Activated CD4-positive, alpha-beta T cell treated with anti-CD3 and anti-CD28 coated beads, Interleukin-2, amount 50 U/mL, for 24 hours (primary cell): ENCODE measurements at regions not wholly inside any gene's neighbourhood (a gene's known extent, or its start where the extent isn't known, plus 50 kb on each side); places are given as distances from the start of the nearest gene placed in this dataset.

Experiments
- DNase-seq, 2 donors: peaks; one replicate each; pipeline ENCODE4 v3.0.0-alpha.2; 2020; ENCODE audit warnings: low read depth in 1 of 2, low spot score in 1 of 2

DNA sequence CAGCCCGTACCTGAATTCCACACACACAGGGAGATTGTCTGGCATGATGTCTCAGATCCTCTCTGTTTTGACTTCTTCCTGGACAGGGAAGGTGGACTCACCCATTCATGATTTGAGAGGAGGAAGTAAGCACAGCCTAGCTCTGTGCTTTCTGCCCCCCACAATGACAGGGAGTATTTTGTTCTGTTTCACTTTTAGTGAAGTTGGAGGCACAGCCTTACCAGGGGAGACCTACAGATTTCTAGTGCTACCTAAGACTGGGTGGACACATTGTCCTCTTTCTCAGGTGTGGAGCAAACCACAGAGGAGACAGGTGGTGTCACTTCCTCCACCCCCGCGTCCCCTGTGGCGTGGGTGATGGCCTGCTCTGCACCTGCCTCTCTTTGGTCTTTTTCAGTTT is 408.6 kb upstream of the PFKP start:
- DNase-seq, result no peak

DNA sequence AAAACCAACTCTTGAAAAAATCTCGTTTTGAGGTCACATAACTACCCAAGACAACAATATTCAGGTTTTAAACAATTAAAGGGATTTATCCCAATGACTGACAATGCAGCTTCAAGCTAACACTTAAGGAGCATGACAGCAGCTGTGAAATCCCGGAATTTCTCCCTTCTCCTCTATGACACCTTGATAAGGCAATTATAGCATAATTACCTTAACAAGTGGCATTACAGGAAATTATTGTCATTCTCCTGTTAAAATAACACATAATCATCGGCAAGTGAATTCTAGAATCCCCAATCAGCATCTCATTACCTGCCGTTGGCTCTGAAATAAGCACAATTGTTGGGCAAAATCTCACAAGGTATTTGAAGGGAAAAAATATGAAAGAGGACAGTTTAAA is 417.0 kb upstream of the PFKP start:
- DNase-seq, result no peak

DNA sequence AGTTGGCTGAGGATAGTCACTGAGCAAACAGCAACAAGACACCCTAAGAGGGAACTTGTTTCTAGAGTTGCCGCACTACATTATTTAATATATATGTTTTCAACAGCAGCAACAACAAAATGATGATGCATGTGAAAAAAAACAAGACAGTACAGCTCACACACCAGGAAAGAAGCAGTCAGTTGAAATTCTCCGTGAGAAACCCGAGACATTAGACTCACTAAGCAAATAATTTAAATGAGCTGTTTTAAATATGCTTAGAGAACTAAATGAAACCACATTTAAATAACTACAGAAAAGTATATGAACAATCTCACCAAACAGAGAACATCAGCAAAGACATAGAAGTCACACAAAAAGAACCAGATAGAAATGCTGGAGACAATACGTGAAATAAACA is 426.3 kb upstream of the PFKP start:
- no peak for DNase-seq

DNA sequence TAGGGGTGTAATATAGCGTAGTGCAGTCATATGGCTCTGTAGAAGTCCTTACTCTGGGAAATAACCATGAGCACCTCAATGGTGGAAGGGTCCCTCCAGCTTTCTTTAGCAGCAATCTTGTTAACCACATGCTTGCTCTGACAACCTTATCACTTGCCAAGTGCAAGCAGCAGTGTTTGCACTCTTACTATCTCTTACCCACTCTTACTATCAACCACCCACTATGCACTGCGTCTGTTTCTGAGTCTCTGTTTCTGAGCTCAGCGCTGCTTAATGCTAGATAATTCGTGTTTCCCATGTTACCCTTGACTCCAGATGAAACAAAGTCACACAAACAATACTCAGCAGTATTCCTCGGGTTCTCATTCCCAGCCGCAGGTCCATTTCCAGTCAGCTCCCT is 433.7 kb upstream of the PFKP start:
- no peak for DNase-seq

DNA sequence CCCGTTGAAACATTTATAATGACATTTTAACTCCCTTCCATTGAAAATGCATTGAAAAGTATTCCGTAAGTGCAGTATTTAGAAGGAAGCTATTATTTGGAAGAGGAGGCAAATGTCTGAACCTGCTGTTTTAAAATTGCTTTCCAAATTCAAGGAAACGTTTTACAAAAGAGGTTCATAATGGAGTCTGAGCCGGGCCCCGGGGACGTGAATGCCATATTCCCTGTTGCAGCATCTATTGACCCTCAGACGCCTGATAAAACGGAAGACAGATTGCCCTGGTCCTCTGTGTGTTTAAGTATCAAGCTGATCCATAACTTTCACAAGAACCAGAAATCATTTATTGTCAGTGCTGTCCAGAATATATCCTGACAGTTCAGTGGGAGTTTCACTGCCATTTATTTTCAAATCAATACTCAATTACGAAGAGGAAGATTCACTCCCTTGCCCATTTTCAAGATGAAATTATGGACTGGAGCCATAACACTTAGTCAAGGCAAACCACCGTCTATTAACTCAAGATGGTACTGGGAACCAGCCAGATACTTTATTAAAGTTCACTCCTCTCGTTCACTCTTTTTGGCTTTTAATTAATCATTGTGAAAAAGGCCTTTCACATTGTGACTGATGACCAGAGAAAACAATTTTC is 435.7 kb upstream of the PFKP start:
- no peak for DNase-seq

DNA sequence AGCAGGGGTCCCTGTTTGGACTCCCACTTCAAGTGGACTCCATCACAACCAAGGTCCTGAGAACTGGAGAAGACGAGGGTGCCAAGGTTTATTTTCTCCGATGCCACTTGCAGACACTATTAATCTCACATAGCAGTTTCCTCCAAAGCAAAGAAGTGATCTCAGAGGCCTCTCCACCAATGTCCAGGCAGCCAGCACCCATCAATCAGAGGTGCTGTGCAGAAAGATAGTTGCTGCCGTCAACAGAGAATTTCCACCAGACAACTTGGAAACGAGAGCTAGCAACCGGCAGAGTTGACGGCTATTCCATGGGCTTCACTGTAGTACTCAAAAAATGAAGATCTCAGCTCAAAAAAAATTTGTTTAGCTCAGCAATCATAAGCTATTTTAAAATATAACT is 438.6 kb upstream of the PFKP start:
- no peak for DNase-seq

DNA sequence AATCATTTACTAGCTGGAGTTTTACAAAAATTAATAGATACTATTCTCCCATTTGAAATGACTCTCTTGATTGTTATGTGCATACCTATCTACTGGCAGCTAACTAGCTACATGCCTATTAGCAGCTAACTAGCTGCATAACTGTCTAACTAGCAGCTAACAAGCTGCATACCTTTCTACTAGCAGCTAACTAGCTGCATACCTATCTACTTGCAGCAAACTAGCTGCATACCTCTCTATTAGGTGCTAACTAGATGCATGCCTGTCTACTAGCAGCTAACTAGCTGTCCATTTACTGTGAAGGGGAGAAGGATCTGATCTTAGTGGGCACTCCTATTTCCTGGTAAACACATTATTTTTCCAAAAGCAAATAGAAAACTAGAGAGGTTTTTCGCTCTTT is 439.4 kb upstream of the PFKP start:
- no peak for DNase-seq

DNA sequence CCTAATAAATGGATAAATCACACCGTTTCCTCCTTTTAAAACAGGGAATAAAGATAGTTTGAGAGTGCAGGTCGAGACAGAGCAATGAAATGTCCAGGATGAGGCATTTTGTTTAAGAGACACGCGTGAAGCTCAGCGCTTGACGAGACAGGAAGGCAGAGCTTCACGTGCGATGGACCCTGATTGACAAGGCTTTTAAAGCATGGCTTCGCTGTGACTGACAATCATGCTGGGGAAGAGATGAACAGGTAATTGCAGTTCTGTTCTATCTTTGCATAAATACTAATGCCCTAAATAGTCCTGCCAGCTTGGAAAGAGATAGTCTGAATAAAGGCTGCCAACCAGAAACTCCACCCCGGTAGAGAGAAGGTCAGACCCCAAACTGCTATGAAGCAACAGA is 442.3 kb upstream of the PFKP start:
- DNase-seq, result no peak

DNA sequence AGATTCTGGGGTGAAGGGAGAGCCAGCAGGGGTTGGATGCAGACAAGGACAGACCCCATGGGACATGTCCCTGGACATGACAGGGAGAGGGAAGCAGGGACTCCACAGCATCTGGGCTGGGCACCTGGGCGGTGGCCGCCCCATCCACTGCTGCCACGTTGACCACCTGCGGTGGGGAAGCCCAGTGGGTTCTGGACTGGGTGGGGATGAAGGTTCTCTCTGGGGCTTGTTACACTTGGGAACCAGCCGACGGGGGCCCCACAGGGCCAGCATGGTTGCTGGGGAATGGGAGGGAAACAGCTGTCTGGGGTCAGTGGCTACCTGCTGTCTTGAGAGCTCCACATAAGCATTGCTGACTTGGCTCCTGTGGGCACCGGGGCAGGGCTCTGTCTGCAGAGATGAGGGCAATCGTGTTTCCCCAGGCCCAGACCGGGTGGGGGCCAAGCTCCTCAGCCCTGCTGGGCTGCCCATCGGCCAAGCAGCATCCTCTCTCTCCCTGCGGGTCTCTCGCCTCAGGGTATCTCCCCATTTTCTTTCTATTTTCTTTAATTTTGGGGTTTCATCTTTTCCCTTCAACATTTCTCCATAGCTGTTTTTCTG is 443.6 kb upstream of the PFKP start:
- no peak for DNase-seq

DNA sequence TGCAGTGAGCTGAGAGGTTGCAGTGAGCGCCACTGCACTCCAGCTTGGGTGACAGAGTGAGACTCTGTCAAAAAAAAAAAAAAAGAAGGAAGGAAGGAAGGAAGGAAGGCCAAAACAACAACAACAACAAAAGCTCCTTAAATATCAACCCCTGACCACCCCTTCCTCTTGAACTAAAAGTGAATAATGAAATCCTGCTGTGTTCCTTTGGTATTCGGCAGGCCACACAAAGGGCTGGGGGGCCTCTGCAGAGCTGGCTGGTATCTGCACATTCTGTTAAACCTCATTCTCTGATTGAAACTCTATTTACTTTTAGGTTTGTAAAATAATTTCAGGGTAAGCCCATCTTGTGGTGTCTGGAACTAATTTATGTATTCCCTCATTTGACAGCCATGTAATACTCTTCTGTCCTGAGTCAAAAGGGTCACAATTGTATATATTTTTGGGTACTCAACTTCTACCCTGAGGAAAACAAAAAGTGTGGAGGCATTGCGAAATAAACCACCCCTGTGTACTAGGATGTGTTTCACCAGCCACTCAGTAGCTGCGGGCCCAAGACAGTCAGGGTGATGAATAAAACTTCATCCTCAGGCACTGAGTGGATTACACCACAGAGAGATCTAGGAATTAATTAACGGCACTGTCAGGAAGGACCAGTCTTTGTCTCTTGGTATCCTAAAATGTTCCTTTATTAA is 446.4 kb upstream of the PFKP start:
- no peak for DNase-seq

DNA sequence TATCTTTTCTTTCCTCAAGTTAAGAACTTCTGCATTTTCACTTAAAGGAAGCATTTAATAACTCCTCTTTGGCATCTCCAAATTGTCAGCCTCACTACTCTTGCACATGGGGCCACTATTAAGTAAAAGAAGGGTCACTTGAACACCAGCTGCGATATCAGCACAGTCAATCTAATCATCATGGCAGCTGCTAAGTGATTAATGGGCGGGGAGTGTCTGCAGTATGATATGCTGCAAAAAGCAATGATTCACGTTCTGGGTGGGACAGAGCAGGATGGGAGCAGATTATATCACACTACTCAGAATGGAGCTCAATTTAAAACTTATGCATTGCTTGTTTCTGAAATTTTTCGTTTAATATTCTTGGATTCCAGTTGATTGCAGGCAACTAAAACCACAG is 447.4 kb upstream of the PFKP start:
- no peak for DNase-seq

DNA sequence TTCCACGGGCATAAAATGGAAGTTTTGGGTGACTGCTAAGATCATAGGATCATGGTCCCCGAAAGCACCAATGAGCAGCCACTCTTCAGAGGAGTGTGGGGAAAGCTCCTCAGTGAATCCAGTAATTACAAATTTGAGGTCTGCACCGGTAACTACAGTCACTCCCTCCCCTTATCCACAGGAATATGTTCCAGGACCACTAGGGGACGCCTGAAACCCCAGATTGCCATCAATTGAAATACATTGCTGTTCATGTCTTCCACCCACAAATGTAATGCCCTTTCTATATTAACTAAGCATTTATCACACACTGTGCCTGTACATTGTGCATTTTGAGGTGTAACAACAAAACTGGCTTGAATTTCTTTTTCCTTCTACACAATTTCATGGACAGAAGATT is 447.9 kb upstream of the PFKP start:
- DNase-seq, result no peak

DNA sequence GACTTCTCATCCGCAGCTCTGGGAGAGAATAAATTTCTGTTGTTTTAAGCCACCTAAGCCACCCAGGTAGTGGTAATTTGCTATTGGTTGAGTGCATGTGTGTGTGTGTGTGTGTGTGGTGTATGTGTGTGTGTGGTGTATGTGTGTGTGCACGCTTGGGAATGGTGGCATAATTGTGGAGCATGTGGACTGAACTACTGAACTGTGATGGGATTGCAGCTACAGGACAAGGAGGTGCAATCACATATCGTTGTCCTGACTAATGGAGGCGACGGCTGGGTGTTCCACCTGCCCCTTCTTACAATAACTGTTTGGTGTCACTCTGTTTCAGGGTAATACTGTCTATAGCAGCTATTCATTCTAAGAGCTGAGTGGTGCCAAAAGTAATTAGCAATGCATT is 448.7 kb upstream of the PFKP start:
- no peak for DNase-seq

DNA sequence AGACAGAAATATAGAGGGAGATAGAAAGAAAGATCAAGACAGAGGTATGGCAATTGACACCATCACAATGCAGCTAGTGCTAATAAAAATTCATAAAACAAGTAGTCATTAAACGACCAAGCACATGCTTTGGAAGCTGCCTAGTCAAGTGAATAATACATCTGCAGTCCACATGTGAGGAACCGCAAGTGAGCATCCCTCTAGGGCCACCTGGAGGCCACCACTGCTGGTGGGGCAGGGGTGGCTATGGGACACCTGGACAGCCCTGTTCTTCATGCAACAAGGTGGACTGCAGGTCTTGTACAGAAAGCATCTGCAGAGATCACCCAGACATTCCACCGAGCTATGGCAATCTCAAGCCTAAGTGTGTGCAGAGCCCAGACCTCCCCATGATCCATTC is 451.1 kb upstream of the PFKP start:
- no peak for DNase-seq

DNA sequence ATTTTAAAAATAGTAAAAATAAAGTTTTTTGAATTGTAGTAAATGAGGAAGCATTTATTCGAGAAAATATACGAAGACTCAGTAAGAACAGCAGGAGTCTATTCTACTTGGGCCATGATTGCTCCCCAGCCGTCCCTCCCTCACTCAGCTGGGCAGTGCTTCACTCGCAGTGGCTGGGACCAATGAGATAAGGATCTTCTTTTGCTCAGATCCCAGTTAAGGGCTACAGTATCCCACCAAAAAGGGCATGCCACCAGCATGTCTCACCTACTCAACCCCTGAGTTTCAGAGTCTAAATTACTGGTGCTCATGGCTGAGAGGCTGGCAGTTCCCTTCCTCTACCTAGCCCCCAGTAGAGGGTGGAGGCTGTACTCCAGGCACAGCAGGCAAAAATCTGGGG is 455.7 kb upstream of the PFKP start:
- no peak for DNase-seq

DNA sequence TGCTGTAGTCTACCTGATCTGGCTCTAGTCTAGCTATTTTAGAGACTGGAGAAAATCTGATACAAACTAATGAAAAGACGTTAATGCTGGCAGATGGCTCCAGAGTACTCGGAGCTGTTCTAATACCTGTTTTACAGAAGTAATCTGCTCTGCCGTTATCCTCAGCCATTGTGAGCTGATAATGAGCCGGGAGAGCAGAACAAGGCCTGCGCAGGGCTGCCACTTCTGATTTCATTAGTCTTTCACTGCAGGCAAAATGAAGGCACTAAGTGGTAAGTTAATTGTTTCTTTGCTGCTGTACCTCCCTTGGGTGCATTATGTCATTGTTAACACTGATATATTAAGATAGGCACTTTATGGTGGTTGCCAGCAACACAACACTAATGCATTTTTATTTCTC is 456.4 kb upstream of the PFKP start:
- DNase-seq, result no peak

DNA sequence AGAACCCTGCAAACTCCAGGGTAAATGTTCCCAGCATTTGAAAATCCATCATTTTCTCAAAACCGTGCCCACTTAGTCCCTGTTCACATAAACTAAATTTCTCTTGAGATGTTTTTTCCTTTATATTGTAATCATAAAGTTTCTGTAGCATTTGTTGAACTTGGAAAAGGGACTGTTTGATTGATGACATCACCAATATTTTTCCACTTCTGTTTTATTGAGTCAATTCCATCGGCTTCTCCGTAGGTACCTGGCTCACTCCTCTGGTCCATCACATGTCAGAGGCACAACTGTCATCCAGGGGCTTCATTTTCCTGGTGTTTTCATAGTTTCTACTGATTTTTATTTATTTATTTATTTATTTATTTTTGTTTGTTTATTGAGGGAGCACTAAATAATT is 462.5 kb upstream of the PFKP start:
- DNase-seq, result no peak

DNA sequence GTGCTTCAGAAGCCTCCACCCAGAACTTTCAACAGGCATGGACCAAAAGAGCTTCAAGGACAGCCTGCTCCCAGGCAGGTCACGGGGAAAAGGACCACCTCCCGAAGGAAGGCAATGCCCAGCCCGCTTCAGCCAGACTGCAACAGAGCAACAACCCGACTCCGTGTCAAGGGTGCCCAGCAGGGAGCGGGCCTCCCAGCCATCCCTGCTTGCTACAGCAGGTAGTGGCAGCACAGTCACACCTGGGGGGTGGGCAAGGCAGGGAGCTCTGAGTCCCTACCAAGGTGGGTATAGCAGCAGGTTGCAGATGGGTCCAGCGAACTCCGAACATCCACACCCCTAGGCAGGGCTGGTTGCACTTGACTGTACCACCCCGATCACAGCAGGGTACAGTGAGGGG is 467.8 kb upstream of the PFKP start:
- DNase-seq, result no peak

DNA sequence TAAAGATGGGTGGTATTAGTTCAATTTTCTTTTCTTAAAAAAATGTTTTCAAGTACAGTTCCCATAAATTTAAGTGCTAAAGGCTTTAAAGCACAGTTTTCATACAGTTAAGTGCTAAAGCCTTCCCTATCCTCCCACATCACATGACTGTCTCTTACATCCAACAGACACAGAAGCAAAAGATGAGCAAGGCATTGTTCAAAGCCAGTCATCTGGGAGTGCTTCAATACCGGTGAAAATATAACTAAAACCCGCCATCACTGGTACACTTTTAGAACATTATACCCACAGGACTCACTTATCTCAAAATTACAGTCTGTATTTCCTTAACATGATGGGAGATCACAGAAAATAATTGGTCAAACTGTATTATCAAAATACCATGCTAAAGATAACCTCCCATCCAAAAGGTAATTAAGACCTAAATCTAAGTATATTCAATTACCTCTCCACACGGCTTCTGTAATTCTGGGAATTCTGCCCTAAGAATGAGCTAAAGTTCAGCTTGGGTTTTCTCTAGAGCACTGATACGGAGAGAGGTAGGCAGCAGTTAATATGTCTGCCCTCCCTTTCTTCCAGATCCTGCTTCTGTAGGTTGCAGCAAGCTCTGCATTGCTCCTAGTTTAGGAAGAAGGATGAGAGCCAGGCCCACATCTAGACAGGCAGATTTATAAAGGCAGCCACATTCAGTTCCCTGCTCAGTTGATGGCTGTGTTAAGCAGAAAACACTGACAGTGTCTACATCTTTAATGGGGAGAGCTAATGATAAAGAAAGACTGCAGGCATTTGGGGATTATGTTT is 474.8 kb upstream of the PFKP start:
- no peak for DNase-seq

DNA sequence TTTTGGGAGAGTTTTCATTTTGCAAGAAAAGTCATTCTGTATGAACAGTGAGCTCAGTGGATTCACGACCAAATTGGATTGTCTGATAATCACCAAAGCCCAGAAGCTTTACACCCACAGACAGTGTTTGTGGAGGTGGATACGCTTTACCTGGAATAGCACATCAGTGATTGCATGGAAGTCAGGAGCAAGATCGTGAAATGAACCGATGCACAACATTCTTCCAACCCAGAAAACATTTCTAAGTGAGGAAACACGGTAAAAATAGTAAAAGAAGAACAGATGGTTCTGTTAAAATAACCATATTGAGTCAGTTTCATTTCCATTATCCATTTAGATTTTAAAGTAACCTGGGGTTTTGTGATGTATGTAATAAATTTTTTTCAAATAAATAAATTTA is 478.2 kb upstream of the PFKP start:
- no peak for DNase-seq

DNA sequence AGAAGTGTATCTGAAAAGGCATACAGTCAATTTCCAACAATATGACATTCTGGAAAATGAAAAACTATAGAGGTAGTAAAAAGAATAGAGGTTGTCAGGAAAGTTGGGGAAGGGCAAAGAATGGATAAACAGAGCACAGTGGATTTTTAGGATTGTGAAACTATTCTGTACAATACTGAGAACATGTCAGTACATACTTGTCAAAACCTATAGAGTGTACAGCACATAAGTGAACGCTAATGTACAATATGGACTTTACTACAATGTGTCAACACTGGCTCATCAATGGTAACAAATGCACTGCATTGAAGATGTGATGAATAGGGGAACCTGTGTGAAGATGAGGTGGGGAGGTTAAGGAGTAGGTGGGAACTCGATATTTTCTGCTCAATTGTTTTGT is 483.0 kb upstream of the PFKP start:
- no peak for DNase-seq

DNA sequence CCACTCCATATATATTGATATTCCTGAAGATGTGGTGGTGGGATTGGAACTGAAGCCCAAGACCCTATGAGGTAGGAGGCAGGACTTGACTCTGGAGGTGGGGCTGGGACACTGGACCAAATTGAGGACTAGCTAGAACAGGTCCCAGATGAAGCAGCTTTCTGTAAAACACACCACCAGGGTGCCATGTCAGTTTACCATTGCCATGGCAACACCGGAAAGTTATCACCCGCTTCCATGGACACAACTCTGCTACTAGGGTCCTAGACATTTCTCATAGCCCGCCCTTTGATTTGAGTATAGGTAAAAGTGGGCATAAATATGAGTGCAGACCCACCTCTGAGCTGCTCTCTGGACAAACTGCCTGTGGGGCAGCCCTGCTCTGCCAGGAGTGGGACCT is 490.5 kb upstream of the PFKP start:
- DNase-seq, result no peak
